Vagina (tissue), 2 donors: ENCODE measurements at regions not wholly inside any gene's neighbourhood (a gene's known extent, or its start where the extent isn't known, plus 50 kb on each side); places are given as distances from the start of the nearest gene placed in this dataset.

Experiments
- DNase-seq, 2 donors: peaks; one replicate each; pipeline ENCODE4 v3.0.0-alpha.2; 2017; ENCODE audit errors: extremely low spot score in 2 of 2
- H3K27ac ChIP-seq: fragments of 200-600 bp; sonication (generic); one replicate; pipeline ENCODE4 v1.5.1; 2019
- H3K27me3 ChIP-seq: fragments of 200-600 bp; sonication (generic); one replicate; pipeline ENCODE4 v1.5.1; 2019
- H3K36me3 ChIP-seq, 2 donors: fragments of 200-600 bp; sonication (generic); one replicate each; pipeline ENCODE4 v1.5.1; 2017 to 2019
- H3K4me1 ChIP-seq: fragments of 200-600 bp; sonication (generic); one replicate; pipeline ENCODE4 v1.5.1; 2019
- H3K4me3 ChIP-seq, 2 donors: fragments of 200-600 bp; sonication (generic); 1 replicate in 1 of 2; 2 replicates in 1 of 2; pipeline ENCODE4 v1.5.1; 2016 to 2019
- H3K9me3 ChIP-seq: fragments of 200-600 bp; sonication (generic); one replicate; pipeline ENCODE4 v1.5.1; 2019
- CTCF ChIP-seq, 3 experiments: fragments of 450-650 bp in 2 of 3; fragments of 200-600 bp in 1 of 3; sonication (generic) in 1 of 3; IDR thresholded peaks; one replicate each; pipeline ENCODE4 v1.5.1; 2017 to 2019; ENCODE audit warnings: antibody characterized with exemption in 3 of 3, mild to moderate bottlenecking in 2 of 3, moderate library complexity in 2 of 3
- POLR2A ChIP-seq, 2 donors: fragments of 450-650 bp; IDR thresholded peaks; one replicate each; pipeline ENCODE4 v1.6.1; 2017; ENCODE audit warnings: antibody characterized with exemption in 2 of 2, mild to moderate bottlenecking in 2 of 2, moderate library complexity in 2 of 2
- POLR2AphosphoS5 ChIP-seq, 2 donors: sonication (generic); formaldehyde crosslinking; IDR thresholded peaks; one replicate each; pipeline ENCODE4 v1.9.0; 2017; ENCODE audit warnings: antibody characterized with exemption in 2 of 2, mild to moderate bottlenecking in 2 of 2, low read depth in 1 of 2; ENCODE audit not compliant: insufficient read depth in 1 of 2
- intact Hi-C: fragments of 100-400 bp; cut with DNase I; formaldehyde crosslinking; loops from one replicate; pipeline ENCODE4 v1.15.1; 2023

- no peak overlapping the region for H3K4me3 ChIP-seq
- intact Hi-C loops = no loop called here
- no peak for TF ChIP-seq POLR2AphosphoS5 (IDR thresholded peaks at IDR 0.05; ENCODE audit: insufficient read depth in 1 of 2, low read depth in 1 of 2)
- no peak for TF ChIP-seq CTCF (IDR thresholded peaks at IDR 0.05)
- TF ChIP-seq POLR2A (IDR thresholded peaks at IDR 0.05) = no peak
Measured at GRCh38 chr13:39960191-39960590, 304.7 kb downstream of the COG6 start.

GRCh38 chr13:39961036-39961435, 305.6 kb downstream of the COG6 start:
- H3K9me3 ChIP-seq = no peaks in the 10 kb centered on the region
- no peaks in the 10 kb centered on the region for H3K27me3 ChIP-seq
- no peaks in the 10 kb centered on the region for H3K36me3 ChIP-seq
- no peak overlapping the region for H3K4me3 ChIP-seq
- intact Hi-C loops = no loop called here
- TF ChIP-seq POLR2A (IDR thresholded peaks at IDR 0.05) (no peak), POLR2AphosphoS5 (IDR thresholded peaks at IDR 0.05; ENCODE audit: insufficient read depth in 1 of 2, low read depth in 1 of 2) (no peak), CTCF (IDR thresholded peaks at IDR 0.05) (no peak)
- H3K27ac ChIP-seq = no peak overlapping the region
- no peaks in the 10 kb centered on the region for H3K4me1 ChIP-seq
- DNase-seq = no peak

More at GRCh38 chr13:39960191-39960590, 304.7 kb downstream of the COG6 start:
- Histone ChIP-seq H3K27me3 (no peaks in the 10 kb centered on the region), H3K4me1 (no peaks in the 10 kb centered on the region), H3K27ac (no peak overlapping the region), H3K36me3 (no peaks in the 10 kb centered on the region), H3K9me3 (no peaks in the 10 kb centered on the region)
- DNase-seq = no peak

GRCh38 chr13:39963612-39964011, 308.1 kb downstream of the COG6 start:
- TF ChIP-seq CTCF (IDR thresholded peaks at IDR 0.05) = no peak
- TF ChIP-seq POLR2A (IDR thresholded peaks at IDR 0.05) = no peak
- no peak for TF ChIP-seq POLR2AphosphoS5 (IDR thresholded peaks at IDR 0.05; ENCODE audit: insufficient read depth in 1 of 2, low read depth in 1 of 2)
- Histone ChIP-seq H3K27me3 (no peaks in the 10 kb centered on the region), H3K4me1 (no peaks in the 10 kb centered on the region), H3K36me3 (no peaks in the 10 kb centered on the region), H3K27ac (no peak overlapping the region), H3K4me3 (no peak overlapping the region), H3K9me3 (no peaks in the 10 kb centered on the region)
- intact Hi-C loops = no loop called here
- DNase-seq = no peak

- H3K4me3 ChIP-seq = no peak overlapping the region
- no peak for TF ChIP-seq POLR2AphosphoS5 (IDR thresholded peaks at IDR 0.05; ENCODE audit: insufficient read depth in 1 of 2, low read depth in 1 of 2)
- TF ChIP-seq POLR2A (IDR thresholded peaks at IDR 0.05) = no peak
- no peak for TF ChIP-seq CTCF (IDR thresholded peaks at IDR 0.05)
- DNase-seq = no peak
- H3K4me1 ChIP-seq = no peaks in the 10 kb centered on the region
- no peaks in the 10 kb centered on the region for H3K9me3 ChIP-seq
- no peak overlapping the region for H3K27ac ChIP-seq
- H3K36me3 ChIP-seq = no peaks in the 10 kb centered on the region
- intact Hi-C loops = no loop called here
- no peaks in the 10 kb centered on the region for H3K27me3 ChIP-seq
Measured at GRCh38 chr13:39965309-39965708, 309.8 kb downstream of the COG6 start.

- intact Hi-C loops = no loop called here
- Histone ChIP-seq H3K36me3 (no peaks in the 10 kb centered on the region), H3K27ac (no peak overlapping the region), H3K27me3 (no peaks in the 10 kb centered on the region), H3K4me3 (no peak overlapping the region), H3K9me3 (no peaks in the 10 kb centered on the region), H3K4me1 (no peaks in the 10 kb centered on the region)
- no peak for DNase-seq
- TF ChIP-seq POLR2A (IDR thresholded peaks at IDR 0.05) (no peak), CTCF (IDR thresholded peaks at IDR 0.05) (no peak), POLR2AphosphoS5 (IDR thresholded peaks at IDR 0.05; ENCODE audit: insufficient read depth in 1 of 2, low read depth in 1 of 2) (no peak)
Measured at GRCh38 chr13:39967199-39967959, 311.9 kb downstream of the COG6 start.
